BJ (cell line): ENCODE measurements at regions not wholly inside any gene's neighbourhood (a gene's known extent, or its start where the extent isn't known, plus 50 kb on each side); places are given as distances from the start of the nearest gene placed in this dataset.

Source experiments
- CTCF ChIA-PET: fragments of 350-600 bp; formaldehyde crosslinking; extraction: SDS; loops from one replicate; lab custom pipeline; 2021; ENCODE audit warnings: antibody characterized with exemption, inconsistent platforms; lab: Yijun Ruan, JAX
- POLR2A ChIA-PET: fragments of 300-600 bp; sonication (Branson Sonifier 250); formaldehyde crosslinking; extraction: SDS; loops from one replicate; lab custom pipeline; 2021; ENCODE audit warnings: antibody characterized with exemption; lab: Charles Lee
- DNase-seq: peaks from one replicate; pipeline ENCODE4 v3.0.0-alpha.2; 2011; ENCODE audit warnings: low read depth
- H3K27me3 ChIP-seq: 2 replicates; pipeline ENCODE4 v1.6.0; 2011; ENCODE audit warnings: low read length; ENCODE audit not compliant: control insufficient read depth, insufficient read depth
- H3K36me3 ChIP-seq: 2 replicates; pipeline ENCODE4 v1.5.1; 2011; ENCODE audit warnings: low read length; ENCODE audit not compliant: control insufficient read depth, insufficient read depth
- H3K4me3 ChIP-seq: 2 replicates; pipeline ENCODE4 v1.5.1; 2011; ENCODE audit warnings: low read depth, mild to moderate bottlenecking, control low read depth, low read length
- TF ChIP-seq, protein P1 (sequence below): IDR thresholded peaks from 2 replicates; pipeline ENCODE4 v1.5.1; 2011; ENCODE audit warnings: low read depth, mild to moderate bottlenecking, control low read depth, inconsistent platforms, low read length, moderate library complexity; ENCODE audit not compliant: insufficient read depth

- POLR2A ChIA-PET, result no interaction called here
- no peak for DNase-seq
- TF ChIP-seq, protein P1, sequence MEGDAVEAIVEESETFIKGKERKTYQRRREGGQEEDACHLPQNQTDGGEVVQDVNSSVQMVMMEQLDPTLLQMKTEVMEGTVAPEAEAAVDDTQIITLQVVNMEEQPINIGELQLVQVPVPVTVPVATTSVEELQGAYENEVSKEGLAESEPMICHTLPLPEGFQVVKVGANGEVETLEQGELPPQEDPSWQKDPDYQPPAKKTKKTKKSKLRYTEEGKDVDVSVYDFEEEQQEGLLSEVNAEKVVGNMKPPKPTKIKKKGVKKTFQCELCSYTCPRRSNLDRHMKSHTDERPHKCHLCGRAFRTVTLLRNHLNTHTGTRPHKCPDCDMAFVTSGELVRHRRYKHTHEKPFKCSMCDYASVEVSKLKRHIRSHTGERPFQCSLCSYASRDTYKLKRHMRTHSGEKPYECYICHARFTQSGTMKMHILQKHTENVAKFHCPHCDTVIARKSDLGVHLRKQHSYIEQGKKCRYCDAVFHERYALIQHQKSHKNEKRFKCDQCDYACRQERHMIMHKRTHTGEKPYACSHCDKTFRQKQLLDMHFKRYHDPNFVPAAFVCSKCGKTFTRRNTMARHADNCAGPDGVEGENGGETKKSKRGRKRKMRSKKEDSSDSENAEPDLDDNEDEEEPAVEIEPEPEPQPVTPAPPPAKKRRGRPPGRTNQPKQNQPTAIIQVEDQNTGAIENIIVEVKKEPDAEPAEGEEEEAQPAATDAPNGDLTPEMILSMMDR, result no peak
- CTCF ChIA-PET, result no interaction called here
- Histone ChIP-seq H3K27me3 (no peaks in the 10 kb centered on the region), H3K4me3 (no peak overlapping the region), H3K36me3 (no peaks in the 10 kb centered on the region)
These were observed 1094.9 kb downstream of the MAT2B start for GRCh38 chr5:164600274-164600673.

GRCh38 chr5:164600929-164601535, 1095.6 kb downstream of the MAT2B start:
- no peaks in the 10 kb centered on the region for H3K27me3 ChIP-seq
- POLR2A ChIA-PET, result no interaction called here
- H3K4me3 ChIP-seq, result no peak overlapping the region
- H3K36me3 ChIP-seq, result no peaks in the 10 kb centered on the region
- DNase-seq, result no peak
- CTCF ChIA-PET, result no interaction called here
- TF ChIP-seq, protein P1, result no peak

DNA sequence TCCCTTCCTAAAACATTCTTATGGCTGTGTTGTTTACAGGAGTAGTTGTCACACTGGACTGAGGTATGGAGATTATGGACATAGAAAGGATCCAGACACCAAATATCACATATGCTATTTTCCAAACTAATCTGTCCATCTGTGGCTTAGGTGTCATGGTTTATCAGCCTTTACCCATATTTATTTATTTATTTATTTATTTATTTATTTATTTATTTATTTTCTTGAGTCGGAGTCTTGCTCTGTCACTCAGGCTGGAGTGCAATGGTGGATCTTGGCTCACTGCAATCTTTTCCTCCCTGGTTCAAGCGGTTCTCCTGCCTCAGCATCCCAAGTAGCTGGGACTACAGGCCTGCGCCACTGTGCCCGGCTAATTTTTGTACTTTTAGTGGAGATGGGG, 1103.1 kb downstream of the MAT2B start:
- POLR2A ChIA-PET, result no interaction called here
- TF ChIP-seq, protein P1, result no peak
- CTCF ChIA-PET, result no interaction called here

DNA sequence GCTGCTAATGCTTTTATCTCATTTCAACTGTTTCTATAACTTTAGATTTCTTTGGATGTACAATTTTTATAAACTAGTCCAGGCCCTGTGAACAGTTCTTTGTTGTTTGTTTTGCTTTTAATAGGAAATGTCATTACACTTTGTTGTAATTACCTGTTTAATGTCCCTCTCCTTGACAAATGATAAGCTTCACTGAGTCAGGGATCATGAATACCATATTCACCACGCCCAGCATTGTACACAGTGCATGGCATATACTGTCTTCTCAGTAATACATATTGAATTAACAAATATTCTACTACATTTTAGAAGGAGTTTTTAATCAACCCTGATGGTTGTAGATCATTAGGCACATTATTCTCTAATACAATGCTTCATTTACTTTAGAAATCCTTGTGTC, 1105.0 kb downstream of the MAT2B start:
- ChIA-PET POLR2A (no interaction called here), CTCF (no interaction called here)
- TF ChIP-seq, protein P1, result no peak
- Histone ChIP-seq H3K4me3 (no peak overlapping the region), H3K27me3 (no peaks in the 10 kb centered on the region), H3K36me3 (no peaks in the 10 kb centered on the region)
- DNase-seq, result no peak

More for the DNA sequence above, 1103.1 kb downstream of the MAT2B start:
- Histone ChIP-seq H3K36me3 (no peaks in the 10 kb centered on the region), H3K4me3 (no peak overlapping the region), H3K27me3 (no peaks in the 10 kb centered on the region)
- no peak for DNase-seq

GRCh38 chr5:164614707-164615106, 1109.3 kb downstream of the MAT2B start:
- Histone ChIP-seq H3K4me3 (no peak overlapping the region), H3K36me3 (no peaks in the 10 kb centered on the region), H3K27me3 (no peaks in the 10 kb centered on the region)
- TF ChIP-seq, protein P1, result no peak
- DNase-seq, result no peak
- ChIA-PET POLR2A (no interaction called here), CTCF (no interaction called here)
